Stimulated activated CD4-positive, alpha-beta T cell treated with anti-CD3 and anti-CD28 coated beads, Interleukin-2, amount 100 ng/mL, for 48 hours (primary cell): ENCODE measurements at regions not wholly inside any gene's neighbourhood (a gene's known extent, or its start where the extent isn't known, plus 50 kb on each side); places are given as distances from the start of the nearest gene placed in this dataset.

Experiments
- DNase-seq, 2 donors: peaks; one replicate each; pipeline ENCODE4 v3.0.0-alpha.2; 2020

DNA sequence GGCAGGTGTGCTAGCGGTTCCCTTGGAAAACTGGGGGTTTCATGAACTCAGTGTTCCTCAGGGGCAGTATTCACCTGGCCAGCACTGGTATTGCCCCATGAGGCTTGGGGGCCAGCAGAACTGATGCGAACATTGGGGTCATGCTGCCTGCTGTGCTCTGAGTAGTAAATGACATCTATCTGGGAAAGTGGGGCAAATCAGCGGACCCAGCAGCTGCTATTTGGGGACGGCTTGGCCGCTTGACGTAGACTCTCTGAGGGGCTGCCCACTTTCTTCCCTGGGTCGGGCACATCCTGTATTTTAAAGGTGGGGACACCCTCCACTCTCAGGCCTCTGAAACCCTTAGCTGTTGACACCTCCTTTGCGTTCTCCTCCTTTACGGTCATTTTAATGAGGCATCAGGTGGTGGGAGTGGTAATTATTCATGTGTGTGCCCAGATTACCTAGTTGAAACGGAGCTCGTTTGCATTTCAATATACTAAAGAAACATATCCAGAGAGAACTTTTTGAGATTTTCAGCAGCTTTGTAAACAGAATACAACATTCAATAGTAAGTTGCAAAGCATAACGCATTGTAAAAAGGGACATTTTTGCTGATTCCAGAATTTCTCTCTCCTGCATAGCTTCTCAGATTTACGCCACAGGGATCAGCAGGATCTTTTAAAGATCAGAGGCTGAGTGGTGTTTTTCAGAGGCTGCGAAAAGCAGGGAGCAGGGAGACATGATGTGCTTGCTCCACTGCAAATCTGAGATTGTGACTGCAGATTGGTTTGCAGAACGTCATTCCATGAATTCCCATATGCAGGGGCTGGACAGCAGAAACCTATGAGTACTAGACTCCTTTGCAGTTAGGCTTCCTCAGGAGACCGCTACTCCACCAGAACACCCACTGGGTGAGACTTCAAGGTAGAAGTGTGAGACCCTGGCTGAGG lies 56.8 kb upstream of the ZFR start:
- DNase-seq, result no peak

DNA sequence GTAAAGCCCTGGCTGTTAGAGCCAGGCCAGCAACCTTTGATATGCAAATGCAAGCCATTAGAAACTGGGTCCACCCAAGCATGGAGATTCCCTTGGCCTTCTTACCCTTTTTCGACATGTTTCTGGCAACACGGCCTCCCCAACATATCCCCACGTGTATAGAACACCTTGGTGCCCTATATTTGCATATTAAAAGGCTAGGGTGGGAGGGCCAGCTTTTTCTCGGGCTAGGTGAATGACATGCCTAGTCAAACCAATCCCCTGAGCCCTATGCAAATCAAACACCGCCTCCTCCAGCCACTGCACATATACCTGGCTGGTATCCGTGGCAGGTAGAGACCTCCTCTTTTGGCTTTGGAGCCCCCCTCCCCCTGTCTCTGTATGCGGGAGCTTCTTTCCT lies 55.6 kb upstream of the ZFR start:
- DNase-seq, result no peak

DNA sequence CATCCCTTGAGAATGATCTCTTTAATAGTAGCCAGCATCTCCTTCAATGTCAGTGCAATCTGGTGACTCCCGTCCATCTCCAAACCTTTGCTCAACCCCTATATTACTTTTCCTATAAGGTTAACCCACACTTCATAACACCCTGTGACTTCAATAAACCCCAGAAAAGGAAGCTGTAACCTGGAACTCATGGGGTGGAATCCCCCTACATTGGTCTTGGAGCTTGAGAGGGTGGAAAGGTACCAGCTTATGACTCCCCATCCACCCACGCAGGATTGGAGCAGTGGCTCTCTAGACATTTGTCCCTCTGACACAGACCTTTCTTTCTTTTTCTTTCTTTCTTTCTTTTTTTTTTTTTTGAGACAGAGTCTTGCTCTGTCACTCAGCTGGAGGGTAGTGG lies 54.7 kb upstream of the ZFR start:
- peak in 1 of 2 donors; percentile 9 for DNase-seq

DNA sequence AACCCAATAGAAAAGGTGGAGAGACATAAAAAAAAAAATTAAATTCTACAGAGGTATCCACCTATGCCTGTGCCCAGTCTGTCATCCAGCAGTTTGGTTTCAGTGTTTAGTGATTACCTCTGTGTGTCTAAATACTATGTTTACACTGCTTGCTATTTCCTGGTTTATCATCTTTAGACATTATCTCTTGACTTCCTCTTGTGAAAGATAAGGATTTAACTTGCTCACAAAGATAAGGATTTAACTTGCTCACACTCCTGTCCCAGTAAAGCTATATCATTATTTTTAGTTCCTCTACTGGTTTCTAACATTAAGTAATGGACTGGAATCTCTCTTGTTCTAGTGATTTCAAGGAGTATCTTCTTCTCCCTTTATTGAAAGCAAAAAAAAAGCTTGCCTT lies 53.9 kb upstream of the ZFR start:
- no peak for DNase-seq

DNA sequence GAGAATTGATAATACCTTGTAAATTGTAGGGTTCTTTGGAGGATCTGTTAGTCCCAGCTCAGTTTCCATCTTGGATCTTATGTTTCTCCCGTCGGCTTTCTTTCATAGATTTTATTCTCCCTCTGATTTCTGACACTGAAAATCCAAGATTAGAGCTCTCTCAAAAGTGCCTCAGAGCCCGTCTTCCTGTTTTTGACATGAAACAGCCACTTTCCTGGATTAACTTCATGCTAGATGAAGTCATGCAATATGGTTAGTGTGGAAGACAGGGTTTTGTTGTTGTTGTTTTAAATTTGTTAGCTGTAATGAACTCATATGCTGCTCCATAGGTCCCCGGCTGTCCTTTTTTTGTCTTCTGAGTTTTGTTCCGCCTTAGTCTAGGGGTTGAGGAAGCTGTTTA lies 51.6 kb upstream of the ZFR start:
- DNase-seq, result no peak

DNA sequence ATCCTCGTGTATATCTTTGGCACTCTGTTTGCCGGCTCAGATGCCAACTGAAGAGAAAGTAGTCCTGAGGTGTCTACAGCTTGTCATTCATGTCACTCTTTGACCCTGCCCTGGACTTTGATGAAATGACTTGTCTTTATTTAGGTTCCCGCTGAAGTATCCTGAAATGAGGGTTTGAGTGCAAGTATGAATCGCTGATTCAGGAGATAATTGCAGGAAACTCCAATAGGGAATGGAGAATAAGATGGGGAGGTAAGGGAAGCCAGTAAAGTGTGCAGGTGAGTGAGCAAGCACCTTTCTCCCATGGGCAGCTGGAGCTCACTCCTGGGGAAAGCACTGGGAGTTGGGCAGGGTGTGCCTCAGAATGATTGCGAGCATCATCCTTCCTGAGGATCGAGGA lies 50.3 kb upstream of the ZFR start:
- DNase-seq, result no peak
